GM21786 (cell line): ENCODE measurements at regions not wholly inside any gene's neighbourhood (a gene's known extent, or its start where the extent isn't known, plus 50 kb on each side); places are given as distances from the start of the nearest gene placed in this dataset.
"Not testable (repeated sequence)": the region's sequence is repeated elsewhere in the genome, so short reads cannot be mapped to it uniquely, and the experiment has no call there.

Experiments used
- ATAC-seq: cut with Tn5 transposase; IDR thresholded peaks from one replicate; pipeline ENCODE4 v1.9.1; 2021; ENCODE audit not compliant: unreplicated experiment

DNA sequence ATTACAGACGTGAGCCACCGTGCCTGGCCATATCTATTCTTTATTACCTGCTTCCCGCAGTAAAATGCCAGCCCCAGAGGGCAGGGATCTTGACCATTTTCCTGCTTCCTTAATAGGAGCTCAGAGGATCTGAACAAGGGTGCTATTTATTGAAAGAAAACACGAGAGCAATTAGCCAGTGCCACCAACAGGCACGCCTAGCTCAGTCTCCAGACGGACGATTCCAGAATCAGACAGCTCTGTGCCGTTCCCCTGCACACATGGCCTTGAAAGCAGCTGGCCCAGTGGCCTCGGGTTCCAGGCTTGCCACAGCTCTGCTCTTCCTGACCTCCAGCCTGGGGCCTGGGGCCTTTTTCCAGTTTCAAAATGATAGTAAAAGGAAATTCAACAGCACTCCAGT is 135.2 kb upstream of the RFLNA start:
- ATAC-seq: no peak

DNA sequence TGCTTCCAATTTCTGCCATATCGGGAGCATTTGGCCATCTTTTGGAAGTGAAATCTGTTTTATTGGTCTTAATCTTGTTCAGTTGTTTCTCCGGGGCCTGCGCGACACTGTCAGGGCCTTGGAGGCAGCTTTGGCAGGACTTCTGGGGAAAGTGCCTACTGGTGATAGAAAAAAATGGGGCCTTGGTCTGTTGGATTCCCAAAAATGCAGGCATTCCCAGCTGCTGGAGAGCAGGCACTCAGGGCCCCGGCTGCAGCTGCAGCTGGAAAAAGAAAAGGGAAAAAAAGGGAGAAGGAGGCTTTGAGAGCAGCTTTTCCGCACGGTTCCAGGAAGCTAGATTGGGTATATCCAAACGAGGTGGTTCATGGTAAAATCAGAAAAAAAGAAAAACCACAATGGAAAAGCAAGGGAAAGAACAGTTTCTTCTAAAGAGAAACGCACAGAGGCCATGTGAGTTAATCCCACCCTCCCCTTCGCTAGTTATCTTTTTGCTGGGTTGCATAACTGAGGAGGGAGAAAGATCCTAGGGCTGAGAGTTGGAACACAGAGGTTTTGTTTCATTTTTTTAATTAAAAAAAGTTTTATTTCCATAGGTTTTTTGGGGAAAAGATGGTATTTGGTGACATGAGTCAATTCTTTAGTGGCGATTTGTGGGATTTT is 134.7 kb upstream of the RFLNA start:
- ATAC-seq: no peak

DNA sequence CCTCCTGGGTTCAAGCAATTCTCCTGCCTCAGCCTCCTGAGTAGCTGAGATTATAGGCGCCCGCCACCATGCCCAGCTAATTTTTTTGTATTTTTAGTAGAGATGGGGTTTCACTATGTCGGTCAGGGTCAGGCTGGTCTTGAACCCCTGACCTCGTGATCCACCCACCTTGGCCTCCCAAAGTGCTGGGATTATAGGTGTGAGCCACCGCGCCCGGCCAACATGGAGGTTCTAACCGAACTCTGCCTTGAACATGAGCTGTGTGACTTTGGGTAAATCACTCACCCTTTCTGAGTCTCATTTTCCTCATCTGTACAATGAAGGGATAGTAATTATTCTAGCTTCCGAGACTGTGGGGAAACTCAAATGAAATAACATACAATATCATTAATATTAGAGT is 133.5 kb upstream of the RFLNA start:
- not testable (repeated sequence) for ATAC-seq

DNA sequence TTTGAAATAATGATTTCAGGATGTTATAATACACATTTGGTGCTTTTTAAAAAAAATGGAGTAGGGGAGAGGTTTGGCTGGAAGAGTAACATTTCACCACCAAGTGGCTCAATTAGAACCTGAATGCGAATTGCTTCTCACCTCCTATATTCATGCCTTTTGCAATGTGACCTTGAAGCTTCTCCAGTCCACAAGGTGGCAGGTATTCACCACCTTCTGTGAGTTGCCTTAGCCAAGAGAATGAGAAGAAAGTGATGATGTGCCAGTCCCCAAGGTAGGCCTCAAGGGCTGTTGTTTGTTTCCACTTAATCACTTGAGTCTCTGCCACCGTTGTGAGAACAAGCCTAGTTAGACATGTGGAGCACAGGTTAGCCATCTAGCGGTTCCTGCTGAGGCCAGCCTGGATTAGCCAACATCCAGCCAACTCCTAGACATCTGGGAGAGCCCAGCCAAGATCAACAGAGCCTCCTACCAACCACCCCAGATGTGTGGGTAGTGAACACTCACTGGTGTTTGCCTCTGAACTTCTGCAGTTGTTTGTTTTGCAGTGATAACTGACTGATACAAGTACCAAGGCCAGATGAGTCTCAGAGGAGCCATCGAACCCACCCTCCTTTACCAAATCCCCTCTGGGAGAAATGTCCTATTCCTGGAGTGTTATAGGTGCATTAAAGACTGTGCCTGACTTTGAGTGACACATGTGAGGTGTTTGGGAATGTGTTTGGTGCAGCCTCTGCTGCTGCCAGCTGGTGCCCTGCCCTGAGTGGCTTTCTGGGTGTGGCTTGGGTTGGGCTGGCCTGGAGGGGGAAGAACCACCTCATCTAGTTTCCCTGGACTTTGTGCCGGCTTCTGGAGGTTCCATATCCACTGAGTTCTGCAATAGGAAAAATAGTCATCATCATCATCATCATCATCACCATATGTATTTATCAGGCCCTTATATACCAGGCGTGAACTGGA is 132.5 kb upstream of the RFLNA start:
- ATAC-seq: no peak

DNA sequence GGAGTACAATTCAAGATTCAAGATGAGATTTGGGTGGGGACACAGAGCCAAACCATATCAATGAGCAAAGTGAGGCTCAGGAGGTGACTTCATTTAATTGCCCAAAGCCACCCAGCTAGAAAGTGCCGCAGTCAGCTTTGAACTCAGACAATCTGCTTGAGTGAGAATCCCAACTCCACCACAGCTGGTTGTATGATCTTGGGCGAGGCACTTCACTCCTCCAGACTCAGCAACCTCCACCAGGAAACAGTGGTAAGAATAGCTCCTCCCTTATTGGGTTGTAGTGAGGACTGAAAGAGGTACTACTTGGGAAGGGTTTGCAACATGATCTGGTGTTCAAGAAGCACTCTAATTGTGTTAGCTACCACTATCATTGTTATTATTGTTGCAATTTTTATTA is 129.2 kb upstream of the RFLNA start:
- ATAC-seq: no peak

DNA sequence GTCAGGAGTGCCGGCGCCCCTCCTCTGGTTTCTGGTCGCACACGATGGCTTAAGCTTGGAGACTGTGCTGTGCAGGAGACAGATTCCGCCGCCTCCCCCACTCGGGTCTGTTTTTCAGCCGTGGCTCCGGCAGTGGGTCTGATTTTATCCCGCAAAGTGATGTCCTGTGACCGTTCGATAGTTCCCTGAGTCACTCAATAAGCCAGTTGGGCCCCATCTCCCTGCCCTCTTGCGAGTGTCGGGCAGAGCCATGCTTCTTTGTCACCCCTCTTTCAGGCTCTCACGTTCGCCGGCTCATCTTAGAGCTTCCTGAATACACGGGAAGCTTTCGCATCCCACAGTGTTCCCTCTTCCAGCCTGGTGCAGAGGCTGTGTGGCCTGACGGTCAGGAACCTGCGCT is 127.8 kb upstream of the RFLNA start:
- ATAC-seq: no peak

DNA sequence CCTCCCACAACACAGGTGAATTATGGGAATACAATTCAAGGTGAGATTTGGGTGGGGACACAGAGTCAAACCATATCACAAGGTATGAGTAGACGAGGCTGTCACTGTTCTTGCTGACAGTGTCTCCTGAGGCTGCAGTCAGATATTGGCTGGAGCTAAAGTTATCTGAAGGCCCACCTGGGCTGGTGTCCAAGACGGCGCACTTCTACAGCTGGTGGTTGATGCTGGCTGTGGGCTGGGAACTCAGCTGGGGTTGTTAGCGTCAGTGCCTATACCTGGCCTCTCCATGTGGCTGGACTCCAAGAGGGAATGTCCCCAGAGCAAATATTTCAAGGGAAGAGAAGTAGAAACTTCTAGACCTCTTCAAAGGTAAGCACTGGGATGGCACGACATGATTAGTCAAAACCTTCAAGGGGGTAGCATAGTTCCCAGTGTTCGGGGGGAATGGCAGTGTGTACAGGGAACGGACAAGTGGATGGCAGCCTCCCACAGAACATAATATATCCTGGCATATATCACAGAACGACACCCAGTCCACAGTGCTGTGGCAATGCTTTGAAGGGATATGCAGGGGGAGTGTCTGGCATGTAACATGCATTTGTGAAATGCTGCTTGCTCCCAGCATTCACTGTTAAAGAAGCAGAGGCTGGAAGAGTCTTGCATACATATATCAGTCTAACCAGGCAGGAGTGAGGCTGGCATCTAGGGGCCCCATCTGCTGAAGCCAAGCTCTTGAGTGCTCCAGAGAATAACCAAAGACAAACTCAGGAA is 126.7 kb upstream of the RFLNA start:
- ATAC-seq: no peak

DNA sequence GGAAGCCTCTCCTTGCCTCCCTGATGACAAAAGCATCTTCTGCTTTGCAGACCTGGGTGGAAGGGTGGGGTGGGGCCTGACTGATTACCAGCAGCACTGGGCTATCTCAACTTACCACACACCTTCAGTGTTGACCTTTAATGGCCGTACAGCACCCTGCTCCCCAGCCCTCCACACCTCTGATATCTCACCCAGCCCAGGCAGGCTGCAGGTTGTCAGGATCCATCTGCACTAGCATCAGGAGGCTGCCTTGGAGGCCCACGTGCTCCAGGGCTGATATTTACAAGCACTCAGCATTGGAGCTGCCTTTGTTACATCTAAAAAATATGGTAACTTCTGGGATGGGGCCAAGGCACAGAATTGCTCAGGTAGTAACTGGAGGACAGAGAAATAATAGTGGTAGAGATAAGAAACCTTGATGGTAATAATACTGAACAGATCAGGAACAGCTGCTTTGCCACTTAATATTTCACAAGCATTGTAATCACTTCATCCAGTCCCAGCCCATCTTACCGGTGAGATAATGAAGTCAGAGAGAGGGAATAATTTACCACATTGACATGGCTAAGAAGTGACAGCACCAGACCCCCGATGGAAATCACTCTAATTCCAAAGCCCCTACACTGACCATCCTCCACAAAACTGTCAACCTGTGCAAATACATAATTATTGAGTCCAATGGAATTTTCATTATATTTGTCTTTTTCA is 125.2 kb upstream of the RFLNA start:
- no peak for ATAC-seq

DNA sequence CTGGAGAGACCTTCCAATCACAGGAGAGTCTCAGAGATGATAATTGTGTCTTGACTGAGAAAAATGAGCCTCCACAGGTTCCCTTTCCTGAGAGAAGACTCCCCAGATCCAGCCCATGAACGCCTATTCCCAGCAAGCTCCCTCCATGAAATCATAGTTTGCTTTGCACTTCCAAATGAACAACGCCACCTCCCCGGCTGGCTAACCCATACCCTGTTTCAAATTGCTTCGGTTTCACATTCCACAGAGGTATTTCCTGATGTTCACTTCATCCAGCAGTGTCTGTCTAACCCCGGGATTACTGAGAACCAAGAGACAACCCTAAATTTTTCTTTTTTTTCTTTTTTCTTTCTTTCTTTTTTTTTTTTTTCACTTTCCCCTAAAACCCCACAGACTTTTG is 124.1 kb upstream of the RFLNA start:
- no peak for ATAC-seq

DNA sequence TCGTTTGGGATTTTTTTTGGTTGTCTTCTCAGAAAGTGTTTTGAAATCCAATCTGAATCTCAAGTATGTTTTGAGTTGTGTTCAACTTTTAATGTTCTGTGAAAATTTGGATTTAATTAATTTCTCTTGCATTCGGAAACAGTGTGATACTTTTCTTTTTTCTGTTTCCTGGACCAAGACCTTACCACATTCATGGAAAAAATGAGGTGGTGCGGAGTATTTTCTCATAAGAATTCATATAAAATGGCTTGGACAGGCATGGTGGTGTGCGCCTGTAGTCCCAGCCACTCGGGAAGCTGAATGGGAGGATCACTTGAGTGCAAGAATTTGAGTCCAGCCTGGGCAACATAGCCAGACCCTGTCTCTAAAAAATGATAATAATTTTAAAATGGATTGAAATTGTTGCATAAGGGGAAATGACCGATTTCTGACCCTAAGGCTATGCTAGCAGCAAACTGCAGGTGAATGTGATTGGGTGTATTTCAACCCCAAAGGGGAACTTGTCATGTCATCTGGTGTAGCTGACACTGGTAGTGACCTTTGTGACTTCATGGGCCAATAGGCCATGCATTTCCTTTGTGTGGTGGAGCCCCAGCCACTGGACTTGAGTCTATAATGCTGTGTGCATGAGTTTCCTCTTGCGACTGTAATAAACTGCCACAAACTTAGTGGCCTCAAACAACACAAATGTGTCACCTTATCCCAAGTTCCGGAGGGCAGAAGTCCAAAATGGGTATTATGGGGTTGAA is 123.5 kb upstream of the RFLNA start:
- ATAC-seq: no peak

DNA sequence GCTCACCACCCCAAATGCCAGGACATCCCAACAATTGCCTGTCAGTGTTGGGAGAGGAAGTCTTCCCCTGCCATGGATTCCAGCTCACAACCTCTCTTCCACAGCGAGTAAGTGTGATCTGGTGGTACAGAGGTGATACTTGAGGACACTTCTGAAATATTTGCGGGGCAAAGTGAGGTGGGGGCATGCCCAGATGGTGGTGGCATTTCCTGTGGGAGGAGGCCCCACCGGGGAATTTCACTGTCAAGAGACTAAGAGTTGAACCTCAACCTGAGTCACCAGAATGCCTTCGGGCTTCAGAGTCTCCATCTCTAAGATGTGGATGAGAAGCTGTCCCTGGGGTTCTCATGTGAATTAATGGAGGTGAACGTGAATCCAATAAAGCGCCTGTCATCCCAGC is 122.3 kb upstream of the RFLNA start:
- ATAC-seq: no peak

DNA sequence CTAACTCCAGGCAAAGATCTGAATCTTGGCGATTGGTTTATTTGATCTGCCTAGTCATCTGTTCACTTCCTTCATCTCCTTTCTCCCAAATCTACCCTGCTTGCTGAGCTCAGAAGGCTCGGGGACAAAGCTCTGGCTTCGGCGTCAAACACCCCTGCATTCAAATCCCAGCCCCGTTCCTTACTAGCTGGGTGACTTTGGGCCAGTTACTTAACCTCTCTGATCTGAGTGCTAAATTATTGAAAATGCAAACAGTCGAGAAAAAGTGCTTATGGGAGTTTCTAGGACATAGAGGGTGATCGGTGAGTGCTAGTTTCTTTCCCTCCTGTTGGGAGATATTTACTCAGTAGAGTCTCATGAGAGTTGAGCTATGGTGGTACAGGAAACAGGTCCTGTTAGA is 121.2 kb upstream of the RFLNA start:
- ATAC-seq: no peak

DNA sequence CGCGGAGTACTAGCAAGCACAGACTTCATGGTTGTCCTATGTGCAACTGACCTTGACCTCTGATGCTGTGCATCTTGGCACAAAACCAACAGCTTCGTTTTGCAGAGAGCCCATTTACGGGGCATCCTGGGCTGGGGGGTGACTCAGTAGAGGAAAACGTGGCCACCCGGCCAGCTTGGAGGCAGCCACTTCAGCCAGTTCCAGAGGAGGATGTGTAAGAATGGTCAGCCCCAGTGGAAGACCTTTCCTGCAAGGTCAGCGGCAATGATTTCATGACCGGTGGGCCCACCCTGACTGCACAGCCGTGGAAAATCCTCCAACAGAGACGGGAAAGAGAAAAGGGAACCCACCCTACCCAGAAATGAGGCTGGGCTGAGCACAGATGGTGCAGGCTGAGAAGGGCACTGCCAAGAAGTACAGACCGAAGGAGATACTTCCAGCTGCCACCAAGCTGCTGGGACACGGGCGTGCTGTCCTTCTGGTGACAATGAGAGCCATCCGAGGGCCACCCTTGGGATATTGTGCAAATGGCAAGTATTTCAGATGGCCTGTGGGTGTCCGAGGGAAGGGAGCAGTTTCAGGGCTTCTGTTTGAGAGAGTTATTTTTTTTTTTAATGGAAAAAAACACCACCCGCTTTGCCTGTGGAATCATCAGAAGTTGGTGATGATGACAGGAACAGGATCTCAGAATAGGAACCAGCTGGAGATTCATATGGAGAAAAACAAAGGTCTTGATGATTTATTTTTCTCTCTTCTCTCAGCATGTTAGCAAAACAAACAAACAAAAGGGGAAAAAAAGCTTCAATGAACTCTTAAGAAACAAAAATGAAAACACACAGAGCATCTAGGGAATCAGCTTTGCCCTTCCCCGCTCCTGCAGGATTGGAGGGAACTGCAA is 120.2 kb upstream of the RFLNA start:
- no peak for ATAC-seq

DNA sequence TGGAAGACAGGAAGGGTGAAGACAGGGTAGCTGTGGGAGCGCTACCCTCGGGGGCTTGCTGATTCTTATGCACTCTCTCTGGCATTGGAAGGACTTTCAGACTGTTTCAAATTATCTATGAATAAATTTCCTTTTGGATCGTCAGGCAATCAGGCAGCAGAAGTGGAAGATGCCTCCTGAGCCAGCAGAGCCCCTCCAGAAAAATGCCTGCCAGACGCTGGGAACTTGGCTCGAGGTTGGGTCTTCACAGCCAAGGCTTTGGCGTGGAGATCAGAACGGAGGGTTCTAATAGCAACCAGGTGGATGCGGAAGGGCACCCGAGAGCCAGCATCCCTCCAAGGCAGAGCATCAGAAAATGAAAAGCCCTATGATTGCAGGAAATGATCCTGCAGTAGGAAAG is 119.2 kb upstream of the RFLNA start:
- ATAC-seq: no peak

DNA sequence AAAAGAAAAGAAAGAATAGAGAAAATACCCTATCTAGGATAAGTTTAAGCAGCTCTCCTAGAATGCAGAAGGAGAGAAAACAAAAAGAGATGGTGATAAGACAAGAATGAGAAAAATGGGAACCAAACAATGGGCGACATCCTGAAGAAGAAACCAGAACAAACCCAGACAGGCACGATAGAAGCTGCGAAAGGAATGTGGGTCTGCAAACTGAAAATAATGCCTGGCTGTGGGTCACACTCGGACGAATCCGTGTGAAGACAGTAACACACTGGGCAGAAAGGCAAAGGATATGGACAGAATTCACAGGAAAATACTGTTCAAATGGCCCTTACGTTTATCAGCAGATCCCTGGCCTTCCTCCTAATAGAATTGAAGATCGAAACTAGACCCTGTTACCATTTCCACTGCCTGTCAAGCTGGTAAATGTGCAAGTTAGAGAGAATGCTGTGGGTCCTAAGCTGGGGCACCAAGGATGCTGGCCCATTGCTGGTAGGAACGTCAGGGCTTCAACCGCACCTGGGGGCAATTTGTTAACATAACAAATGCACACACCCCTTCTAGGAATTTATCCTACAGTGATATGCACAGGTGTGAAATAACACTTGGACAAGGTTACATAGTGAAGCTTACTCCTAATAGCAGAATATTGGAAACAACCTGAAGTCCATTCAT is 117.5 kb upstream of the RFLNA start:
- ATAC-seq: no peak

DNA sequence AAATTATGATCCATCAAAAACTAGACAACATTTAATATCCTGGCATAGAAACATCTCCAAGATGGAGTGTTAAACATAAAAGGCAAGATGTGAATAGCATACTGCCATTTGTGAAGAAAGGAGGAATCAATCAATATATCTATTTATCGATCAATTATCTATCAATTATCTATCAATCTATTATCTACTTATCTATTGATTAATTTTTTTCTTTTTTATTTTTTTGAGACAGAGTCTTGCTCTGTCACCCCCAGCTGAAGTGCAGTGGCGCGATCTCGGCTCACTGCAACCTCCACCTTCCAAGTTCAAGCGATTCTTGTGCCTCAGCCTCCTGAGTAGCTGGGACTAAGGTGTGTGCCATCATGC is 117.0 kb upstream of the RFLNA start:
- no peak for ATAC-seq

DNA sequence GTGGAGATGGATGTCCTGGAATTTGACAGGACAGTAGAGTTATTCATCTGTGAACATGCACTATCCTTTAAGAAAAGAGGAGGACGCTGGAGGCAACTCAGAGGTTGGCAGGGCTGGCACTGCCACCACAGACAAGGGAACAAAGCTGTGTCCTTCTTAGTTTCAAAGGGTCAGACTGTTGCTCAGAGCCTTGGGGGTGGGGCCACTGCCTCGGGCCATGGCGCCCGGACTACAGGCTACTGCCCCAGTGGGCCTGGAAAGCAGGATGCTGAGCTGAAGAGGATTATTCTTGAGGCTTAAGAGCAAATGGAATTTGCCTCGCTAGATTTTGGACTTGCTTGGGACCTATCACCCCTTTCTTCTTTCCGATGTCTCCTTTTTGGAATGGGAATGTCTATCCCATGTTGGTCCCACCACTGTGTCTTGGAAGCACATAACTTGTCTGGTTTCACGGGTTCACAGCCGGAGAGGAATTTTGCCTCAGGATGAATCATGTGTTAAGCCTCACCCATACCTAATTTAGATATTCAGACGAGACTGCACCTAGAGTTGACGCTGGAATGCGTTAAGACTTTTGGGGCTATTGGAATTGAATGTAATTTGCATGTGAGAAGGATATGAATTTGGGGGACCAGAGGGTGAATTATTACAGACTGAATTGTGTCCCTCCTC is 114.8 kb upstream of the RFLNA start:
- no peak for ATAC-seq

DNA sequence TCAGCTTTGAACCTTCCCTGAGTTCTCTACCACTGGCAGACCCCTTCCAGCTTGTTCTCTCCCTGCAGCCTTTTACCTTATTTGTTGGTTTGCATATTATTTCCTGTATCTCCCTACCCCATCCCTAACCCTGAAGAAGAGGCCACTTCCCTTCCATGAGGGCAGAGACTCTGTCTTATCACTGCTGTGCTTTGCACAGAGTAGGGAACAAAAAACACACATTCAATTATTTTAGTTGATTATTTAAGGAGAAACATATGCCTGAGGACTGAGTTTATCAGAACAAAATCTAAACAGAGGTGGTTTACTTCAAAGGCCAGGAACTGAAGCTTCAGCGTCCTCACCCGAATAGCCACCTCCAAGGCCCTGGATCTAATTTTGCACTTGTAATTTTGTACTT is 111.7 kb upstream of the RFLNA start:
- no peak for ATAC-seq
